Stimulated activated naive CD8-positive, alpha-beta T cell treated with anti-CD3 and anti-CD28 coated beads, Interleukin-15, amount 100 ng/mL, for 72 hours (primary cell): ENCODE measurements at regions not wholly inside any gene's neighbourhood (a gene's known extent, or its start where the extent isn't known, plus 50 kb on each side); places are given as distances from the start of the nearest gene placed in this dataset.
A peak's percentile ranks its signal among the peaks of the same experiment; 100 is the strongest.

Source experiments
- ATAC-seq: fragments of 150-1000 bp; cut with Tn5 transposase; 2 replicates; pipeline ENCODE4 v1.10.0; 2021; ENCODE audit warnings: mild to moderate bottlenecking, moderate library complexity
- DNase-seq, 2 donors: peaks; one replicate each; pipeline ENCODE4 v3.0.0; 2021 to 2022
- H3K27ac Mint-ChIP-seq, 2 donors: one replicate each; pipeline ENCODE4 v1.8.0; 2022; ENCODE audit warnings: mild to moderate bottlenecking in 2 of 2, mixed read lengths in 2 of 2, moderate library complexity in 2 of 2
- H3K27me3 Mint-ChIP-seq: one replicate; pipeline ENCODE4 v1.8.0; 2022; ENCODE audit warnings: mixed read lengths
- H3K4me1 Mint-ChIP-seq: one replicate; pipeline ENCODE4 v1.8.0; 2022; ENCODE audit warnings: mild to moderate bottlenecking, mixed read lengths
- H3K4me3 Mint-ChIP-seq, 2 donors: one replicate each; pipeline ENCODE4 v1.8.0; 2022; ENCODE audit warnings: mild to moderate bottlenecking in 2 of 2, mixed read lengths in 2 of 2, moderate library complexity in 1 of 2
- H3K9me3 Mint-ChIP-seq, 2 donors: one replicate each; pipeline ENCODE4 v1.8.0; 2022; ENCODE audit warnings: mixed read lengths in 2 of 2

DNA sequence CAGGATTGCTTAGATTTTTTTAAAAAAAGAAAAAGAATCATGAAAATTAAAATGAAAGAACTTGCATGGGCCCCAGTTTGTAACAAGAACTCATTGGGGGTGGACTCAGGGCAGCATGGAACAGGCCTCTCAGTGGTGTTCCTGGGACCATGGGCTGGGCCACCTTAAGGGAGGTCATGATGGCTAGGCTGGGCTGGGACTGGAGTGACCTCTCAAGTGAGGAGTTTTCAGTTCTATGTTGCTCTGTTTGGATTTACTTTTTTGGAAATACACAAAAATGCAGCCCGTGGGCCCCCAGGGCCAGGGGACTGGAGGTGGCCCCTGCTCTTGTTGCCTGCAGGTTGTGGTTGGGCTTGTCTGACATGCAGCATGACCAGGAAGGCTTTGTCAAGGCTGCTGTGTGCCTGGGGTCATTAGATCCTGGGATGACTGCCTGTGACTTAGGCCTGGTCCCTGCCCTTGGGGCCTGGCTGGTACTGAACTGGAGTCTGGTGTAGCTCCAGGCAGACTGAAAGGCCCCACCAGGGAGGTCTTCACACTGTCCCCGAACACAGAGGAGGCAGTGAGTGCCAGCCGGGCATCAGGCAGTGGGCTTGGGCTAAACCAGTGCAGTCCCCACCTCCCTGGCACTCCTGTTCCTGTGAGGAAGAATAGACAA lies 115.6 kb downstream of the GLI2 start:
- peaks cover 0 to 26% of the 10 kb centered on the region in 2 donors for H3K9me3 Mint-ChIP-seq
- no peak for ATAC-seq
- no peak overlapping the region for H3K4me3 Mint-ChIP-seq

DNA sequence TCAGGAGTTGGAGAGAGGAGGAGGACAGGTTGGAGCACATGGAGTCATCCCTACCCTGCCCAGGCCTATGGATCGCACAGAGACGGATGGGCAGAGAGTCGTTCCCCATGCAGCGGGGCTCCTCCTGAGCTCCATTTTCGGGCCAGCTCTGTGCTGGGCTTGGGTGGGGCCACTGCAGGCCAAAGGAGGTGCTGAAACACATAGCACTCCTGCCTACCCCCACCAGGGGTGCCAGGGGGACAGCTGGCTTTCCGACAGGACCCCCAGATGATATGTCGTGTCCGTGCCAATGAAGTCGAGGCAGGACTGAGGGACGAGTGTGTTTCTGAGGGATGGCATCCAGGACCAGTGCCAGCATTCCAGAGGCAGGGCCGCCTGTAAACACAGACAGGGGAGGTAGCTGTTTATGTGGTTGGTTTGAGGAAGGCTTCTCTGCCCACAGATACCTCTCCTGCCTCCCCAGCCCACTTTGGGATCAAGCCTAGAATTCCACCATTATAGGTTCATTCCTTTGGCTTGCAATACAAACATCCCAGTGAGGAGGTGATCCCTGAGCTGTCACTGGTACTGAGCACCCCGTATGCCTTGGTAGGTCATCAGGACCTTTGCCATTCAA lies 116.6 kb downstream of the GLI2 start:
- DNase-seq (no peak), ATAC-seq (no peak)
- H3K4me3 Mint-ChIP-seq: no peak overlapping the region
- H3K4me1 Mint-ChIP-seq: no peaks in the 10 kb centered on the region
- H3K9me3 Mint-ChIP-seq: peaks cover 0 to 26% of the 10 kb centered on the region in 2 donors
- H3K27ac Mint-ChIP-seq: peak overlapping the region in 1 of 2 donors; percentile 64
- no peaks in the 10 kb centered on the region for H3K27me3 Mint-ChIP-seq

More for the DNA sequence above, 115.6 kb downstream of the GLI2 start:
- no peaks in the 10 kb centered on the region for H3K27me3 Mint-ChIP-seq
- no peak overlapping the region for H3K27ac Mint-ChIP-seq
- DNase-seq: no peak
- no peaks in the 10 kb centered on the region for H3K4me1 Mint-ChIP-seq

DNA sequence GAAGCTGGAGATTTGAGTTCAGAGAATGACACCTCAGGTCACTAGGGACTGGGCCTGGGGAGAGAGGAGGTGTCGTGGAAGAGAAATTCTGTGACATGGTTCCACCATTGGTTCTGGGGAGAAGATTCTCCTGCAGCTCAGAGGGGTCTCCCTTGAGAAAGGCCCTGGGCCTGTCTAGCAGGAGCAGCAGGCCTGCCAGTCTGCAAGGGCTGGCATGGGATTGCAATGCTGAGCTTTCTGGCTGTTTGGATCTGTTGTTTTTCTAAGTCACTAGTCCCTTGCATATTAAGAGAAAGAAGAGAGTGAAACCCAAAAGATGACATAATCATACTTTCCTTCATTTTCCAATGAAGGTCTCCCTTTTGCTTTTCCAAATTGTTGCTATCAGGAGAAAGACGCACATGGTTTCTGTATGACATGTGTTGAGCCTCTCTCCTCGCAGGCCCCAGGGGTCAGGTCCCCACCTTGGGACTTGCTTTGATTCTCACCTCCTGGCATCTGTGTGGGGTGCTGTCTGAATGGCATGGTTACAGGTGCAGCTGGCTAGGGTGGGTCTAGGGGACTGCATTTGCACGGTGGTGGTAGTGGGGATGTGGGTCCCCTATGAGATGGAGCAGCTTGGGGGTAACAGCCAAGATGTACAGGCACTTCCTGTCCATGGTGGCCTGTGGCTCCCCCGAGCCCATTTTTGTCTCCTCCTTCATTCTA lies 117.8 kb downstream of the GLI2 start:
- no peaks in the 10 kb centered on the region for H3K27me3 Mint-ChIP-seq
- ATAC-seq (no peak), DNase-seq (no peak)
- H3K4me3 Mint-ChIP-seq: no peak overlapping the region
- H3K4me1 Mint-ChIP-seq: no peaks in the 10 kb centered on the region
- no peak overlapping the region for H3K27ac Mint-ChIP-seq
- H3K9me3 Mint-ChIP-seq: peaks cover 0 to 21% of the 10 kb centered on the region in 2 donors

DNA sequence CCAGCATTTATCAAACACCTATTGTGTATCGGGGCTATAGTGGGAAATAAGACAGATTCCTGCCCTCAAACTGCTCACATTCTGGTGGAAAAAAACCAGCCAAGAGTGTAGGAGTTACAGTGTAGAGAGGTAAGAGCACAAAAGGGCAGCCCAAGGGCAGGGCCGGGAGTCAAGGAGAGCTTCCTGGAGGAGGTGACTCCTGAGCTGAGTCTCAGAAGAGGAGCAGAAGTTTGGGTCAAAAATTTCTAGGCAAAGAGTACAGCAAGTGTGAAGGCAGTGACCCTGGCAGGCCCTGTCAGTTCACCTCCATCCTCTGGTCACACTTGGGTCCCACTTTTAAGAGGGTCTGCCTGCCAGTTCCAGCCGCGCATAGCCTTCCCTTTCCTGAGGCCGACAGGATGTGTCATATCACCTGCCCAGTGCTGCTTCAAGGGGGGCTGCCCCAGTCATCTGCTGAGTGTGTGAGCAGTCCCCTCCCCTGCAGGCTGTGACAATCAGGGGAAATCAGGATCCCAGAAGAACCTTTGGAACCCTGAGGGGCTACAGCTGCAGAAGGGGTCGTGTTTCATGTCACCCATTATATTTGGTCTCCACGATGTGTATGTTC lies 118.4 kb downstream of the GLI2 start:
- Mint-ChIP-seq H3K4me3 (no peak overlapping the region), H3K4me1 (no peaks in the 10 kb centered on the region), H3K9me3 (peaks cover 0 to 15% of the 10 kb centered on the region in 2 donors), H3K27me3 (no peaks in the 10 kb centered on the region), H3K27ac (peak overlapping the region in 1 of 2 donors; percentile 43)
- DNase-seq (no peak), ATAC-seq (no peak)

DNA sequence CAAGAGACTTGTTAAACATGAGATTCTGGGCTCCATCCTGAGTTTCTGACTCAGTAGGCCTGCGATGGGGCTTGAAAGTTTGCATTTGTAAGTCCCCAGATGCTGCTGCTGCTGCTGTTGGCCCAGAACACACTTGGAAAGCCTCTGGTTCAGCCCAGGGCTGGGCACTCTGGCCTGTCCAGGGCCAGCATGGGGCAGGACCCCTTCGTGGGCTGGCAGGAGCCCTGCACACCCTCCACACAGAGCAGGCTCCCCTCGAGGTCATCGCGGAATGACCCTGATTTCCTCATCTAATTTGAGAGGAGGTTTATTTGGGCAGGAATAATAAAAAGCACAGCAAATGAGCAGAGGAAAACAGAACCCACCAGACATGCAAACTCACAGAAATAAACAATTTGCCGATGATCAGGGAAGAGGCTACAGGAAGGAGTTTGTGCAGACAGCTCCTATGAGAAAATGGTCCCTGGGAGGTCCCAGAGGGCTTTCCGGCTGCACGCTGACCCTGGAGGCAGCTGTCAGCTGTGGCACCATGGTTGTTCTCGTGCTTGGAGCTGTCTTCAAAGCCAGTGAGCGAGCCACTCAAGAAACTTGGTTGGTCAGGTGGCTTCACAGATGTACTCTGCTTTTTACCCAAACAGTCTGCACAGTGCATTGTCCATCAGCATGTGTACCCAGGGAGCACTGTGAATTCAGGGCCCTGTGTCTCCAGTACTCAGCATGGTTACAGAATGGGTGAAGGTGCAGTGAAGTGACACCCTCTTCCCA lies 119.3 kb downstream of the GLI2 start:
- Mint-ChIP-seq H3K4me3 (no peak overlapping the region), H3K27ac (peak overlapping the region in 1 of 2 donors; percentile 27), H3K9me3 (peaks cover 0 to 6% of the 10 kb centered on the region in 2 donors), H3K4me1 (no peaks in the 10 kb centered on the region), H3K27me3 (no peaks in the 10 kb centered on the region)
- no peak for ATAC-seq
- no peak for DNase-seq

DNA sequence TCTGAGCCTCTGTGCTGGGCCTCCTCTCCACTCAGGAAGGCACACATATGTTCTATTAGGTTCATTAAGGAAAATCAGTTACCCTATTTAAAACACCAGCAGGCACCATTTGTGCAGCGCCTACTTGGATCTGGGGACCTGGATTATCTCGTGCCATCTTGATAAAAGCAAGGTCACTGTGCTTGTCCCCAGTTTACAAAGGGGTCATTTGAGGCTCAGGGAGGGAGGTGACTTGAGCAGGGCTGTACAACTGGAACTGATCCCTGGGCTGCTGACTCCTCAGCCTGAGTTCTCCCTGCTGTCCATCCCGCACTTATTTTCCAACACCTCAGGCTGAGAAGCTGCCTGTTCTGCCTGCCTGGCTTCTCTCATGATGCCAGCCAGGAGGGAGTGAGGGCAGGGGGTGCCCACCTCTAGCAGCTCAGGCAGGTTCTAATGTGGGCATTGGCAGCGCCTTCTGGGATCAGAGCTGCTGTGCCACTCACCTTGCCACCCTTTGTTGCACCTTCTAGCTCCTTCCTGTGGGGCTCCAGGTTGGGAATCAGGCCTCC lies 120.3 kb downstream of the GLI2 start:
- ATAC-seq (no peak), DNase-seq (no peak)
- Mint-ChIP-seq H3K9me3 (no peaks in the 10 kb centered on the region), H3K27me3 (no peaks in the 10 kb centered on the region), H3K4me1 (no peaks in the 10 kb centered on the region), H3K4me3 (no peak overlapping the region), H3K27ac (no peak overlapping the region)

DNA sequence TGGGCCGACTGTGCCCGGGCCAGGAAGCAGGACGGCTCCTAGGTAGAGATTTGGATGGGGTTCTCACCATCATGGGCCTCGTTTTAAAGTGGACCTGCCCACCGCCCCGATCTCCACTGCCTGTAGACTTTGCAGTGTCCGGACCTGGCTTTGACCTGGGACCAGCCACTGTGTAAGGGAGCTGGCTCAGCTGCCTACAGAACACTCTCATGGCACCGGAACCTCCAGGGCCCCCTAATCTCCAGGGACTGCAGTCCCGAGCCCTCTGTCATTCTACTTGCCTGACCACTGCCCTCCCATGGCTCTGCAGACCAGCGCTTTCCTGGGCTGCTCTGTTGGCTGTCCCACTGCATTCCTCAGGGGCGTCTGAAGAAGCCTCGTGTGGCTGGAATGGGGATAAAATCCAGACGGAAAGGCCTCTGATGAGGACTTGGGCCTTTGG lies 120.8 kb downstream of the GLI2 start:
- H3K4me3 Mint-ChIP-seq: no peak overlapping the region
- H3K27ac Mint-ChIP-seq: peak overlapping the region in 1 of 2 donors; percentile 75
- H3K4me1 Mint-ChIP-seq: no peaks in the 10 kb centered on the region
- H3K9me3 Mint-ChIP-seq: no peaks in the 10 kb centered on the region
- no peaks in the 10 kb centered on the region for H3K27me3 Mint-ChIP-seq
- DNase-seq: no peak
- ATAC-seq: no peak

DNA sequence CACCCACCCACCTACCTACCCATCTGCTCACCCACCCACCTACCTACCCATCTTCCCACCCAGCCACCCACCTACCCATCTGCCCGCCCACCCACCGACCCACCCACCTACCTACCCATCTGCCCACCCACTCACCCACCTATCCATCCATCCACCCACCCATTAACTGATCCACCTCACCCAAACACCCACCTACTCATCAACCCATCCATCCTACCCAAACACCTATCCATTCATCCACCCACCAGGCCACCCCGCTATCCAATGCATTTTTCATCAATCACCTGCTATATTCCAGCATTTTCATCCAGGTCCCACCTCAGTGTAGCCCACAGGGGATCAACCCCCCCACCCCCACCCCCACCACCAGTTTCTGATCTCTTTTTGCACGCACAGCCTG lies 121.8 kb downstream of the GLI2 start:
- no peak for DNase-seq
- H3K4me3 Mint-ChIP-seq: no peak overlapping the region
- no peaks in the 10 kb centered on the region for H3K27me3 Mint-ChIP-seq
- no peak for ATAC-seq
- H3K4me1 Mint-ChIP-seq: no peaks in the 10 kb centered on the region
- no peaks in the 10 kb centered on the region for H3K9me3 Mint-ChIP-seq
- no peak overlapping the region for H3K27ac Mint-ChIP-seq

DNA sequence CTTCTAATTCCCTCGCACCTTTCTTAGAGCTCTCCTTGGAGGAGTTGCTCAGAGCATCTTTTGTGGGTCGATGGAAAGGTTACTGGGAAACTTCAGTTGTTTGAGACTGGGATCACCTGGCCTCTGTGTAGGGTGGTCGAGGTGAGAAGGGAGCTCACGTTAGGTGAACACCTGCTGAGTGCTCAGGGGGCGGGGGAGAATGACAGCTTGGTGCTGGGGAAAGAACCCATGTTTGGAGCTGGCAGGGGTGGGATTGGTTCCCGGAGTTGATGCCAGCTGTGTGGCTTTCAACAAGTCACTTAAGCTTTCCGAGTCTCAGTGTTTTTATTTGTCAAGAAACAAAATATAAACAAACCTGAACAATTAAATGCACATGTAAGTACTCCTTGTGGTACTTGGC lies 122.3 kb downstream of the GLI2 start:
- H3K27ac Mint-ChIP-seq: peak overlapping the region in 1 of 2 donors; percentile 34
- H3K27me3 Mint-ChIP-seq: no peaks in the 10 kb centered on the region
- DNase-seq (no peak), ATAC-seq (no peak)
- H3K4me3 Mint-ChIP-seq: no peak overlapping the region
- H3K4me1 Mint-ChIP-seq: no peaks in the 10 kb centered on the region
- no peaks in the 10 kb centered on the region for H3K9me3 Mint-ChIP-seq

DNA sequence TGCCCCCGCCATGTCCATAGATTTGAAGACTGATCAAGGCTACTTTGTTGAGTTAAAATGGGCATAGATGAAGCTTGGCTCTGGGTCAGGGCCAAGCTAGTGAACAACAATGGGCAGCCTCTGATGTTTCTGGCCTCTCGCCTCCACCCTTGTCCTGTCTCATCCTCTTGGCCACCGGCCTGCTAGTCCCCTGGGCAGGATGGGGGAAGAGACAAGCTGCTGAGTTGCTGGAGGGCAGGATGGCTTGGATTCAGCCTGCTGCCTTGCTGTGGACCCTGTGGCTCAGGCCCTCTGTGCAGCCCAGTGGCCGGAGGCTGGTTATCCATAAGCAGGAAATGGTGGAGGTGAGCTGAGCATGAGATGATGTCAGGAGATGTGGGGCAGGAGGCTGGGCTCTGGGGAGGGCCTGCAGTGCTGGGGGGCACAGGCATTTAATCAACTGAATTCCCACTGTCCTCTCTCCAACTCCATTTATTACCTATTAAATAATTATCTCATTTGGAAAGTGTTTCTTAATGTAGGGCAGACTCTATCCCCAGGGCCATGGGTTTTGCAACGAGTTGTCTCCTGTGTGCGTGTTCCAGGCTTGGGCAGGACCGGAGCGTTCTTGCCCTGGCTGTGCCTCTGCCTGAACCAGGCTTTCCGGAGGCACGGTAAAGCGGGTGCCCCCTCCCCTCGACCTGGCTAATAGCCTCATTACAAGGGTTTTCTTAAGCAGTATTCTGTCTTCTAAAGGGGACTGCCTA lies 122.9 kb downstream of the GLI2 start:
- no peak for ATAC-seq
- Mint-ChIP-seq H3K9me3 (no peaks in the 10 kb centered on the region), H3K4me3 (no peak overlapping the region), H3K27ac (no peak overlapping the region), H3K27me3 (no peaks in the 10 kb centered on the region), H3K4me1 (no peaks in the 10 kb centered on the region)
- DNase-seq: no peak

DNA sequence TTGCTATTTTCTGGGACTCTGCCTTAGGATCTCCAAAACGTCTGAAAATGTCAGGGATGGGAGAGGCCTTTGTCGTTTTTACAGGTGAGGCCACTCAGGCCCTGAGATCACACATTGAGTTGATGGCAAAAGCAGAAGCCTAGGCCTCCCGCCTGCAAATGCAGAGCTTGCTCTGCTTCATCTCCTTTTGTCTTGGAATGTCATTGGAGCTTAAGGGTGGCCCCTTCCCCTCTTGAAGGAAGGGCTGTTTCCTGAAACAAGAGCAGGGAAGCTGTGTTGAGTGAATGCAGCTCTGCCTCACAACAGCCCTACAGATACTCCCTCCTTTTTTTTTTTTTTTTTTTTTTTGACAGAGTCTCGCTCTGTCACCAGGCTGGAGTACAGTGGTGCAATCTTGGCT lies 123.5 kb downstream of the GLI2 start:
- H3K4me3 Mint-ChIP-seq: no peak overlapping the region
- no peak overlapping the region for H3K27ac Mint-ChIP-seq
- H3K9me3 Mint-ChIP-seq: no peaks in the 10 kb centered on the region
- no peak for ATAC-seq
- no peaks in the 10 kb centered on the region for H3K4me1 Mint-ChIP-seq
- H3K27me3 Mint-ChIP-seq: no peaks in the 10 kb centered on the region
- DNase-seq: no peak

DNA sequence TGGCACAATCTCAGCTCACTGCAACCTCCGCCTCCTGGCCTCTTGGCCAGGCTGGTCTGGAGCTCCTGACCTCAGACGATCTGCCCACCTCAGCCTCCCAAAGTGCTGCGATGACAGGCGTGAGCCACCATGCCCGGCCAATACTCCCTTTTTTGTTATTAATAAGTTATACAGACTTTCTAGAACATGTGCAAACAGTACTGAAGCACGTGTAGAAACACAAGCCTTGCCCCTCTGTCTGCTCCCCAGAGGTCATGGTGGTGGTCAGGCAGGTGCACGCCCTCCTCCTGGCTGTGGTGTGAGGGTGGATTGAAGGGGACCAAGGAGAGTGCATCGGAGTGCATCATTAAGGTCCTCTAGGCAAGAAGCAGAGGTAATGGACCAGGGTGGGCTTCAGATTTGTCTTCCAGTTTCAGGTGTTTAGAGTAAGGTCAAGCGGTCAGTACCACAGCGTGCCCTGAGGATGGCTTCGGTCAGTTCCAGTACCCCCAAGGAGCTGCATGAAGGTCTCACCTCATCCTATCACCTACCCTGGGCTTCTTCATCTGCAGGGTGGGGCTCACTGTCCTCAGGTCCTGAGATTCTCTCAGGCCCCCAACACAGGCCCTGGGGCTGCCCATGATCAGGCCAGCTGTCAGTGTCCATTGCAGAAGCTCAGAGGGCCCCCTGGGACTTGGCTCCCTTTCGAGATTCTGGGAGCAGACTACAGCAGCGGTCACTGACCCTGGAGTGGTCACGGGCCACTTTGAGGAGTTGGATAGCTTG lies 124.3 kb downstream of the GLI2 start:
- Mint-ChIP-seq H3K27me3 (no peaks in the 10 kb centered on the region), H3K9me3 (no peaks in the 10 kb centered on the region), H3K4me1 (no peaks in the 10 kb centered on the region), H3K4me3 (no peak overlapping the region), H3K27ac (no peak overlapping the region)
- no peak for ATAC-seq
- no peak for DNase-seq

DNA sequence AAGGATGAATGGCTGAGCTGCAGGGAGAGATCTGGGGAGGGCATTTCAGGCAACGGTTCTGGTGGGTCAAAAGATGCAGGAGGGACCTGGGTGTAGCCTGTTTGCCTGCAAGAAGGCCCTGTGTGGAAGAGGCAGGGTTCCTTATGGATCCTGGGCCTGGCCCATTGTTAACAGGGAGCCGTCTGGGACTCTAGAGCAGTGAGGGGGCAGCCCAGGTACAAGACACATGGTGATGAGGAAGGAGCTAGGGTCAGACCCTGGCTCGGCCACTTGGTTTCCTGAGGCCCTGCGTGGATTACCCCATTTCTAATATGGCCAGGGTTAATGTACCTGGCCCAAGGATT lies 124.9 kb downstream of the GLI2 start:
- H3K4me1 Mint-ChIP-seq: no peaks in the 10 kb centered on the region
- no peaks in the 10 kb centered on the region for H3K27me3 Mint-ChIP-seq
- DNase-seq (no peak), ATAC-seq (no peak)
- no peaks in the 10 kb centered on the region for H3K9me3 Mint-ChIP-seq
- H3K4me3 Mint-ChIP-seq: no peak overlapping the region
- H3K27ac Mint-ChIP-seq: no peak overlapping the region

DNA sequence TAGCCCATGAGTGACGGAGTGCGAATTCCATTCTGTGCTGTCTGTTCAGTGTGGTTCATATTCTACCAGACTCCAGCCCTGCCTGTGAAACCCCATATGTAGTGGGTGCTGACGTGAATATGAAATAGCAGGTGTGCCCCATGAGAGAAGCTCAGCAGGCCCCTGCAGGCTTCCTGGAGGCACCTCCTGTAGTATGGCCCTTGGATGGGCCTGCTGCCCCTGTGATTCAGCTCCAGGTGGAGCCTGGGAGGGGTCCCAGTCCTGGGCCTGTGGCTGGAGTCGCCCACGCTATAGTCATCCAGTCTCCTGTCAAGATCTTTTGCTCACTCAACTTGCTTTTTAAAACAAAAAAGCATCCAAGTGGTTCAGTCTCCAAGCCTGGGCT lies 125.5 kb downstream of the GLI2 start:
- H3K27me3 Mint-ChIP-seq: peaks cover 6% of the 10 kb centered on the region
- no peak overlapping the region for H3K4me3 Mint-ChIP-seq
- ATAC-seq: no peak
- H3K4me1 Mint-ChIP-seq: no peaks in the 10 kb centered on the region
- DNase-seq: no peak
- H3K27ac Mint-ChIP-seq: no peak overlapping the region
- H3K9me3 Mint-ChIP-seq: no peaks in the 10 kb centered on the region
